ENCODE measurements at regions not wholly inside any gene's neighbourhood (a gene's known extent, or its start where the extent isn't known, plus 50 kb on each side); places are given as distances from the start of the nearest gene placed in this dataset.
A peak's percentile ranks its signal among the peaks of the same experiment; 100 is the strongest.

GRCh38 chr6:150664091-150664490 is 64.4 kb downstream of the PLEKHG1 start:
- H3K36me3 ChIP-seq, result no peaks in the 10 kb centered on the region
- 92 to 97% (median 94%) methylated on average over 3 of the region's 3 CpGs for WGBS, 3 donors
- H3K27ac ChIP-seq, result no peak overlapping the region
- H3K27me3 ChIP-seq, result no peaks in the 10 kb centered on the region
- TF ChIP-seq EP300 (IDR thresholded peaks at IDR 0.05) (no peak), CTCF (IDR thresholded peaks at IDR 0.05) (no peak)
- H3K4me3 ChIP-seq, result no peak overlapping the region
- DNase-seq, result no peak
- peaks cover 6% of the 10 kb centered on the region for H3K4me1 ChIP-seq (ENCODE audit: insufficient read depth)
- H3K9me3 ChIP-seq, result no peaks in the 10 kb centered on the region
- intact Hi-C loops (cut with DNase I), result no loop called here

- Histone ChIP-seq H3K4me1 (ENCODE audit: insufficient read depth) (peaks cover 8% of the 10 kb centered on the region), H3K4me3 (no peak overlapping the region), H3K27ac (no peak overlapping the region), H3K36me3 (no peaks in the 10 kb centered on the region), H3K9me3 (no peaks in the 10 kb centered on the region), H3K27me3 (no peaks in the 10 kb centered on the region)
- no peak for TF ChIP-seq EP300 (IDR thresholded peaks at IDR 0.05)
- no peak for TF ChIP-seq POLR2A (IDR thresholded peaks at IDR 0.05)
- TF ChIP-seq CTCF (IDR thresholded peaks at IDR 0.05), result no peak
- intact Hi-C loops (cut with DNase I), result no loop called here
- 62 to 74% (median 72%) methylated on average over 5 of the region's 5 CpGs for WGBS, 3 donors
- no peak for DNase-seq
Measured at GRCh38 chr6:150666071-150666470, 66.4 kb downstream of the PLEKHG1 start.

GRCh38 chr6:150667359-150667758 is 67.7 kb downstream of the PLEKHG1 start:
- H3K4me3 ChIP-seq, result no peak overlapping the region
- no peaks in the 10 kb centered on the region for H3K9me3 ChIP-seq
- TF ChIP-seq CTCF (IDR thresholded peaks at IDR 0.05) (no peak), POLR2A (IDR thresholded peaks at IDR 0.05) (no peak), EP300 (IDR thresholded peaks at IDR 0.05) (no peak)
- 16 to 20% (median 16%) methylated on average over 1 of the region's 1 CpG for WGBS, 3 donors
- intact Hi-C loops (cut with DNase I), result no loop called here
- no peak for DNase-seq
- H3K4me1 ChIP-seq (ENCODE audit: insufficient read depth), result peaks cover 8% of the 10 kb centered on the region
- H3K27me3 ChIP-seq, result no peaks in the 10 kb centered on the region
- peak overlapping the region; percentile 7 to 11 for H3K27ac ChIP-seq
- H3K36me3 ChIP-seq, result no peaks in the 10 kb centered on the region

- peak in 1 of 3 donors; percentile 12 for TF ChIP-seq CTCF (IDR thresholded peaks at IDR 0.05)
- no peak for TF ChIP-seq EP300 (IDR thresholded peaks at IDR 0.05)
- H3K27me3 ChIP-seq, result no peaks in the 10 kb centered on the region
- H3K4me3 ChIP-seq, result no peak overlapping the region
- H3K36me3 ChIP-seq, result no peaks in the 10 kb centered on the region
- no peaks in the 10 kb centered on the region for H3K9me3 ChIP-seq
- H3K4me1 ChIP-seq (ENCODE audit: insufficient read depth), result peaks cover 8% of the 10 kb centered on the region
- DNase-seq, result peak; percentile 89 to 95 (median 93)
- H3K27ac ChIP-seq, result peak overlapping the region; percentile 11 to 52
- WGBS, 3 donors, result 9 to 11% (median 11%) methylated on average over 8 of the region's 8 CpGs
- intact Hi-C loops (cut with DNase I), result no loop called here
Measured at GRCh38 chr6:150667977-150668716, 68.5 kb downstream of the PLEKHG1 start.
